PC-3 (cell line): ENCODE measurements at regions not wholly inside any gene's neighbourhood (a gene's known extent, or its start where the extent isn't known, plus 50 kb on each side); places are given as distances from the start of the nearest gene placed in this dataset.

ENCODE experiments used
- EZH2phosphoT487 ChIP-seq: fragments of 300-600 bp; sonication (generic); IDR thresholded peaks from 2 replicates; pipeline ENCODE4 v1.6.1; 2018; ENCODE audit warnings: mild to moderate bottlenecking, antibody characterized with exemption, low read length, borderline replicate concordance
- TF ChIP-seq, protein P1 (sequence below): fragments of 300-600 bp; sonication (generic); conservative IDR thresholded peaks from 2 replicates; pipeline ENCODE4 v1.5.1; 2017; ENCODE audit warnings: antibody characterized with exemption, low read depth, mild to moderate bottlenecking, low read length

DNA sequence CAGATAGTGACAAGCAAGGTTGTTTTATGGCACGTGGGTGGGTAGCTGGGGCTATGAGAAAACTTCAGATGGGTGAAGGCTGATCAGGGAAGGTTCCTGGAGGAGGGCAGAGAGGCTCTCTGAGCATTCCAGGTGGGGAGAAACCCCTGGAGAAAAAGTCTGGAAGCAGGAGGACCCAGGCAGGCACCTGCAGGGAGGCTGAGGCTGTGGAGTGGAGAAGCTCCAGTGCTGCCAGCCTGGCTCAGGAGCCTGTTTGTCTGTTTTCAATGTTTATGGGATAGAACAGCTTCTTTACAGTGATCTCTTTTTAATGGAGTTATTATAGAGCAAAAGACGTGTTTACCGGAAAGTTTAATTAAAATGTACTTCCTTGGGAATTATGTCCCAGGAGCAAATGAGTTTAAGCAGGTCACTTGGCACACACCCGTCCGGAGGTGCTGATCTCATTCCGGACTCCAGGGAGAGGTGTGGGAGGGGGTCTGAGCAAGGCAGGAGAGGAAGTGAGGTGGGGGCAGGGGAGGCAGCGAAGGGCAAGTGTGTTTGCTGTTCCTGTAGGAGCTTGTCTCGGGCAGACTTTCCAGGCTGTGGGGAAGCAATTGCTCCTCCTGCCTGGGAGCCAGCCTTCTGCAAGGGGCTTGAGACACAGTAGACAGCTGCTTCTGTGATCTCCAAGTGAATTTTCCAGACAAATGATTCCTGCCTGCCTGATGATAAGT is 239.5 kb downstream of the MYCN start:
- no peak for TF ChIP-seq EZH2phosphoT487
- TF ChIP-seq, protein P1, sequence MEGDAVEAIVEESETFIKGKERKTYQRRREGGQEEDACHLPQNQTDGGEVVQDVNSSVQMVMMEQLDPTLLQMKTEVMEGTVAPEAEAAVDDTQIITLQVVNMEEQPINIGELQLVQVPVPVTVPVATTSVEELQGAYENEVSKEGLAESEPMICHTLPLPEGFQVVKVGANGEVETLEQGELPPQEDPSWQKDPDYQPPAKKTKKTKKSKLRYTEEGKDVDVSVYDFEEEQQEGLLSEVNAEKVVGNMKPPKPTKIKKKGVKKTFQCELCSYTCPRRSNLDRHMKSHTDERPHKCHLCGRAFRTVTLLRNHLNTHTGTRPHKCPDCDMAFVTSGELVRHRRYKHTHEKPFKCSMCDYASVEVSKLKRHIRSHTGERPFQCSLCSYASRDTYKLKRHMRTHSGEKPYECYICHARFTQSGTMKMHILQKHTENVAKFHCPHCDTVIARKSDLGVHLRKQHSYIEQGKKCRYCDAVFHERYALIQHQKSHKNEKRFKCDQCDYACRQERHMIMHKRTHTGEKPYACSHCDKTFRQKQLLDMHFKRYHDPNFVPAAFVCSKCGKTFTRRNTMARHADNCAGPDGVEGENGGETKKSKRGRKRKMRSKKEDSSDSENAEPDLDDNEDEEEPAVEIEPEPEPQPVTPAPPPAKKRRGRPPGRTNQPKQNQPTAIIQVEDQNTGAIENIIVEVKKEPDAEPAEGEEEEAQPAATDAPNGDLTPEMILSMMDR = no peak
